CMK (cell line): ENCODE measurements at regions not wholly inside any gene's neighbourhood (a gene's known extent, or its start where the extent isn't known, plus 50 kb on each side); places are given as distances from the start of the nearest gene placed in this dataset.
"Not testable (repeated sequence)": the region's sequence is repeated elsewhere in the genome, so short reads cannot be mapped to it uniquely, and the experiment has no call there.

ENCODE experiments used
- DNase-seq: peaks from one replicate; pipeline ENCODE4 v3.0.0-alpha.2; 2010; ENCODE audit warnings: low read depth

GRCh38 chr22:48835857-48836672 is 991.6 kb downstream of the BRD1 start:
- DNase-seq: no peak

DNA sequence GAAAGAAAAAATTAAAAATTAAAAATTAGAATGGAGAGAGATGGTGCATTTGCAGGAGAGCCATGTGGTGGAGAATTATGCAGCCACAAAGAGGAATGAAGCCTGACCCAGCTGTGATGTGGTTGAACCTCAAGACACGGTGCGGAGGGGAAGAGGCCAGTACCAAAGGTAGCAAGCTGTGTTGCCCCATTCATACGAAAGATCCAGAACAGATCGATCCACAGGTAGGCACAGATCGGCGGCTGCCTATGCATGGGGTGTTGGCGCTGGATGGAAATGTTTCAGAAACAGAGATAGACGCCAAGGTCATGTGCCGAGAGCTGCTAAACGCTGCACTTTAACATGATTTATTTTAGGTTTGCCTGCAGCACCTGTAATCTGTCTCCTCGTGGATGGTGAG is 992.3 kb downstream of the BRD1 start:
- DNase-seq: no peak

GRCh38 chr22:48834404-48834803 is 993.3 kb downstream of the BRD1 start:
- DNase-seq: no peak

DNA sequence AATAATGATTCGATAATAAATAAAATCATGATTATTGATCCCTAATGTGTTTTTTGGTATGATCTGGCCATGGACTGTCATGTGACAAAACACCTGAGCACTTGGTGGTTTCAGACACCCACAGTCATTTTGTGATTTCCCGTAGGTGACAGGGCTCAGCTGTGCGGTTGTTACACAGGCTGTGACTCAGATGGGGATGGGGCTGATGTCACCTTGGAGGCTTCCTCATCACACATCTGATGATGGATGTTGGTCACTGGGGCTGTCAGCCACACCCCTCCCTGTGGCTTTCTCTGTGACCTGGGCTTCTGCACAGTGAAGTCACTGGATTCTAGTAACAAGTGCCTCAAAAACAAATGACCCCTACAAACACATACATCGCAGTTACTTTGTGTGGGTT is 995.1 kb downstream of the BRD1 start:
- DNase-seq: no peak

DNA sequence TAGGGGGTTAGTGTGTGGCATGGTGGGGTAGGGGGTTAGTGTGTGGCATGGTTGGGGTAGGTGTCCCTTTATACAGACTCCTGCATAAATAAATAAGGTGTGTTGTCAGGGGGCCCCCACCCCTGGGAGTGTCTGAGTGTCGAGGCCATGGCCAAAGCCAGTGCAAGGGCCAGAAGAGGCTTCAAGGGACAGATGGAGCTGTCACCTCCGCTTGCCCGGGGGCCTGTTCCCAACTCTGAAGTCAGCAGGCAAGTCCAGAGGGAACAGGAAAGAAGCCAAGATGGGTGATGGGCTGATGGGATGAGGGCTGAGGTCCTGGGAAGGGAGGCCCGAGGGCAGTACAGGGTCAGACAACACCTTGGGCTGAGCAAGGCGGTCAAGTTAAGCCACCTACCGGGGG is 997.8 kb downstream of the BRD1 start:
- no peak for DNase-seq

GRCh38 chr22:48828688-48829087 is 999.0 kb downstream of the BRD1 start:
- no peak for DNase-seq

DNA sequence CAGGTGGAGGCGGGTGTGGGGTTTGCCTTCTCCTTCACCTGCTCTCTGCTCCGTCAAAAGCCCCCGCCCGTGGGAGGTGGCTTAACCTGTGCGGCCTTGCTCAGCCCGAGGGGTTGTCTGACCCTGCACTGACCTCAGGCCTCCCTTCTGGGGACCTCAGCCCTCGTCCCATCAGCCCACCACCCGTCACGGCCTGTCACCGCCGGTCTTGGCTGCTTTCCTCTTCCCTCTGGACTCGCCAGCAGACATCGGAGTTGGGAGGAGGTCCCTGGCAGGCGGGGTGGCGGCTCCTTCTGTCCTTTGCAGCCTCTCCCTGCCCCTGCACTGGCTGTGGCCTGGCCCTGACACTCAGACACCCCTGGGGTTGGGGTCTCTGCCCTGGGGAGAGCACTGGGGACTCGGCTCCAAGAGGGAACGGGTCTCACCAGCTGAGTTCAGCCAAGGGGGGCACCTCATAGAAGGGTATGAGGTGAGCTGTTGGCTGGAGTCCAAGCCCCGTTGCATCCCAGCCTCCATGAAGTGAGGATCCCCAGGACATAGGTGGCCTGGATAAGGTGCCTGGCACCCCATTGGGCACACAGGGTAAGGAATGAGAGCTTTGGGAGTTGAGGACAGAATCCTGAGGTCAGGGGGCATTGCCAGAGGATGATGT is 999.6 kb downstream of the BRD1 start:
- no peak for DNase-seq

DNA sequence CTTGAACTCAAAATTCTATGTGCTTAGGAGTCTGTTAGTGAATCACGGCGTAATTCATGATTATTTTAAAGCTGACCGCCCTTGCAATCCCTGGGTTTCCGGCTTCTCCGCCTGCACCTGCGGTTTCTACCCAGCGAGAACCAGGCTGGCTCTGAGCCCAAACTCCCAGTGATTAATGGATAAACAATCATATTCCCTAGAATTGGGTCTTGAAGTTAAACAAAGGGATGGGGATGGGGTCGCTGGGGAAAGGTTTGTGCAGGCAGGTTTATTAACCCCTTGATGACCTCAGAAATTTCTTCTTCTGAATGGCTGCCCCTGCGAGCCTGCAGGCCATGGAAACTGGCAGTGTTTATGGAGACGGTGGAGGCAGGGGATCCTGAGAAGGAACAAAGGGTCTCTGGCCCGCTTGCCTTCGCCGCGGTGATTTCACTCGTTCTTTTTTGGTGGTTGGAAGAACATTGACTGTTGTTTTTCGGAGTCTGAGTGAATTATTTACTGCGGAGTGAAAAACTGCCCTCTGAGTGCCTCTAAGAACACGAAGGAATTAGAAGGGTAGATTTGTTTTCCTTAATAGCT is 1000.3 kb downstream of the BRD1 start:
- DNase-seq: no peak

- DNase-seq: no peak
Measured at GRCh38 chr22:48826546-48826945, 1001.1 kb downstream of the BRD1 start.

GRCh38 chr22:48825802-48826520 is 1001.7 kb downstream of the BRD1 start:
- DNase-seq: no peak

DNA sequence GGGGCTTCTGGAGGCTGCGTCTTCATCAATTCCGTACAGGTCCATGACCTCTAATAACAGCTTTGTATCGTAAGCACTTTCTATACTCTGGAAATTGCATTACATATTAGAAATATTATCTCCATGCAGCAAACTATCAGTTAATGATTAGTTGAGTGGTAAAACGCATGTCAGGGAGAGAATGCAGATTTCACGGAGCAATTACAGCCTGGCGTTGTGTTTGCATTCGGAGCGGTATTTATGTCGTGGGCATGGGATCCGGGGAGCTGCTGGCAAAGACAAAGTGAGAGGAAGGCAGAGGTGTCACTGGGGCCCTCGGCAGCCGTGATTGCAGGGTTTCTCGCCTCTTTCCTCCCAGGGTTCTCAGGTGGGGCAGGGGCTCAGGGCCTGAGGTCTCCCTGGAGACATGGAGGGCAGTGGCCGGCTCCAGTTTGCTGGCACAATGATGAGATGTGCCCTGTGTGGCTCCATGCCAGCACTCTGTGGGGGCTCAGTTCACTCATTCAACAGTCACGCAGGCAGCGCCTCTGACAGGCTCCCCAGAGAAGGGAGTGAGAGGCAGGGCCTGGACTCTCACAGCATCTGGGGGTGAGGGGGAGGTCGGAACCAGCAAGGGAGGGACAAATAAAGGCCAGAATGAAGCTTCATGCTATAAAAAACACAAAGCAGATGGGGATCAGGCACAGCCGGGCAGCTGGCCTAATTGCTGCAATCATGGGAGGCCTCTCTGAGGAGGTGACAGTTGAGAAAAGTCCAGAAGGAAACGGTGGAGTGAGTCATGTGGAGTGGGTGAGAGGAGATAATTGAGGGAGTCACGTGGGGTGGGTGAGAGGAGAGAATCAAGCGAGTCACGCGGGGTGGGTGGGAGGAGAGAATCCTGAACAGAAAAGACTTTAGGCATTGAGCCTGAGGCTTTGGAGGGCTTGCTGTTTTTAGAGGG is 1002.7 kb downstream of the BRD1 start:
- DNase-seq: no peak

DNA sequence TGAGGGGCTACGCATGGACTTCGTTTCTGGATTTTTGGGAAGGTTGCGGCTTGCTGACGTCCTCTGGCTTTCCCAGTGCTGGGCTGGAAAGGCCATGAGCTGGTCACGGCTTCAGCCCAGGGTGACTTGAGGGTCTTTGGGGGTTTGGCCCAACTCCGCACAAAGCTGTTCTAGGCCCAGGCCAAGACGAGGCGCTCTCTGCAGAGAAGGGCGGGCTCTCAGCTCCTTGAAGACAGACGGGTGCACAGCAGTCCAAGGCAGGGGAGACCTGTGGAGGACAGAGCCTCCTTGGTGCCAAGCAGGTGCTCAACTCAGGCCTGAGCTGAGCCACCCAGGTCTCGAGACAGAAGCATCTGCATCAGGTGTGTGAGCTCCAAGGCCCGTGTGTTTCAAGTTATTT is 1003.7 kb downstream of the BRD1 start:
- DNase-seq: no peak

GRCh38 chr22:48822278-48823233 is 1005.1 kb downstream of the BRD1 start:
- no peak for DNase-seq

DNA sequence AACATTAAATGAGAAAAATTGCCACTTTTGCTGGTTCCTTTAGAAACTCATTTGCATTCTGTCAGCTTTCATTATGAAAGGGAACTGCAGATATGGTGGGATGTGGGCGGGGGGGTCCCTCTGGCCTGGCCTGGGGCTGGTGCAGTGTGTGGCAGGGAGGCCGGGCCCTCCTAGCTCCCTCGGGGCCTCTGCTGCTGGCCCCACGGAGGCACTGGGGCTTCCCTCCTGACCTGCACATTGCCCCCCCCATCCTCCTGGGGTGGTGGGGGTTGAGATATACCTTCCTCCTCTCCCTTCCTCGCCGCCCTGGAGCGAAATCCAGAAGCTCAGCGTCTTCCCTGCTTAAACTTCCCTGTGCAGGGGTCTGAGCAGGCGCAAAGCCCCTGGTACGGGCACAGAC is 1005.9 kb downstream of the BRD1 start:
- no peak for DNase-seq

GRCh38 chr22:48821346-48821690 is 1006.4 kb downstream of the BRD1 start:
- no peak for DNase-seq

GRCh38 chr22:48820481-48821345 is 1007.0 kb downstream of the BRD1 start:
- DNase-seq: no peak

GRCh38 chr22:48819961-48820360 is 1007.7 kb downstream of the BRD1 start:
- DNase-seq: no peak

DNA sequence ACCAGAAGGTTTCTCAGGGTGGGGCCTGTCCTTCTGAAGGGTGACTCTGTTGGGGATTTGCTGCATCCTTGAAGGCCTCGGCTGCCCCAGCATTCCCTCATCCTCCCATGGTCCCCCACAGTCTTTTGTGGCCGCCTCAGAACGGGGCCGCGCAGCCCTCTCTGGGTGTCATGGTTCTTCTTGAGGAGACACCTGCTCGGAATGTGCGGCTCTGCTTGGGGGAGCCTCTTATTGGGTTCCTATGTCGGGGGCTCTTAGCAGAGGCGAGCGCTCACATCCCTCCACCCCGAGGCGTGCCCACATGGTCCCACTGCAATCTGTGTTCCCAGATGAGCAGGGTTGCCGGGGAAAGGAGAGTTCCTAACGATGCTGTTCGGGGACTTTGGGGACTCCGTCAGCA is 1008.4 kb downstream of the BRD1 start:
- no peak for DNase-seq

- not testable (repeated sequence) for DNase-seq
Measured at GRCh38 chr22:48817491-48817890, 1010.2 kb downstream of the BRD1 start.

DNA sequence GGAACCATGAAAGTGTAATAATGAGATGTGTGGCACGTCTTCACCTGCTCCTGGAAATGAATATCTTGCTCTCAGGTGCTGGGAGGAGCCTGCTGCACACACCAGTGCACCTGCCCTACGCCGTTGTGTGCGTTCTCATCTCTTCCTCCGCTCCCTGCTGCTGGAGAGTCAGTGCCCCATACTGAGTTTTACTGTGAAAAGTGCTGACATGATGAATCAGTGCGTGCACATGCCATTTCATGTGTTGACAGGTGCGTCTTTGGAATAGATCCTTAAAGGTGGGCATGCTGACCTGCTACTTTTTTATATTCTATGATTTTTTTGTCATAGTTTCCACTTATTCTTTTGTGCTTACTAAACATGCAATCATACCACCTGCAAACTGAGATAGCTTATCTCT is 1015.8 kb downstream of the BRD1 start:
- DNase-seq: no peak
